Loucy (cell line): ENCODE measurements at regions not wholly inside any gene's neighbourhood (a gene's known extent, or its start where the extent isn't known, plus 50 kb on each side); places are given as distances from the start of the nearest gene placed in this dataset.

Source experiments
- EZH2phosphoT487 ChIP-seq: fragments of 200-600 bp; IDR thresholded peaks from 2 replicates; pipeline ENCODE4 v1.6.1; 2018; ENCODE audit warnings: antibody characterized with exemption, mild to moderate bottlenecking, moderate library complexity, borderline replicate concordance
- TF ChIP-seq, protein P1 (sequence below): fragments of 200-600 bp; sonication (generic); conservative IDR thresholded peaks from 2 replicates; pipeline ENCODE4 v1.5.1; 2014; ENCODE audit warnings: mild to moderate bottlenecking, antibody characterized with exemption, low read length

DNA sequence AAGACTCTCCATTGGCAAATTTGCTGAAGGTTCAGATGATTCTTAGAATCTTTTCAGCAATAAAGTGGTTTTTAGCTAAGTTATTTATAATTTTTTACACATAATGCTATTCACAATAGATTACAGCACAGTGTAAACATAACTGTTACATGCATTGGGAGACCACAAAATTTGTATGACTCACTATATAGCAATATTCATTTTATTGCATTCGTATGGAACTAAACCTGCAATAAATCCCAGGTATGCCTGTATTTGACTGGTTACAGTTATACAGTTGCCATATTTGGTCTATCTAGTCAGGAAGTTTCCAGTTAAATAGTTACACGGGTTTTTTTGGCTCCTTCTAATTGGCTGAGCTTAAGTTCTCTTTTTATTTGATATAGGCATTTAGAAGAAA lies 220.8 kb downstream of the MRPS30 start:
- TF ChIP-seq, protein P1, sequence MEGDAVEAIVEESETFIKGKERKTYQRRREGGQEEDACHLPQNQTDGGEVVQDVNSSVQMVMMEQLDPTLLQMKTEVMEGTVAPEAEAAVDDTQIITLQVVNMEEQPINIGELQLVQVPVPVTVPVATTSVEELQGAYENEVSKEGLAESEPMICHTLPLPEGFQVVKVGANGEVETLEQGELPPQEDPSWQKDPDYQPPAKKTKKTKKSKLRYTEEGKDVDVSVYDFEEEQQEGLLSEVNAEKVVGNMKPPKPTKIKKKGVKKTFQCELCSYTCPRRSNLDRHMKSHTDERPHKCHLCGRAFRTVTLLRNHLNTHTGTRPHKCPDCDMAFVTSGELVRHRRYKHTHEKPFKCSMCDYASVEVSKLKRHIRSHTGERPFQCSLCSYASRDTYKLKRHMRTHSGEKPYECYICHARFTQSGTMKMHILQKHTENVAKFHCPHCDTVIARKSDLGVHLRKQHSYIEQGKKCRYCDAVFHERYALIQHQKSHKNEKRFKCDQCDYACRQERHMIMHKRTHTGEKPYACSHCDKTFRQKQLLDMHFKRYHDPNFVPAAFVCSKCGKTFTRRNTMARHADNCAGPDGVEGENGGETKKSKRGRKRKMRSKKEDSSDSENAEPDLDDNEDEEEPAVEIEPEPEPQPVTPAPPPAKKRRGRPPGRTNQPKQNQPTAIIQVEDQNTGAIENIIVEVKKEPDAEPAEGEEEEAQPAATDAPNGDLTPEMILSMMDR, result no peak
- TF ChIP-seq EZH2phosphoT487, result no peak
